ENCODE measurements at regions not wholly inside any gene's neighbourhood (a gene's known extent, or its start where the extent isn't known, plus 50 kb on each side); places are given as distances from the start of the nearest gene placed in this dataset.

GRCh38 chr3:18720543-18720942, 295.4 kb upstream of the SATB1 start:
- TF ChIP-seq CTCF (conservative IDR thresholded peaks at IDR 0.05) (no peak), EZH2 (IDR thresholded peaks at IDR 0.05; ENCODE audit: low read depth) (no peak)
- no peaks in the 10 kb centered on the region for H3K27me3 ChIP-seq (ENCODE audit: insufficient read depth, low read depth)
- intact Hi-C loops (cut with micrococcal nuclease; ENCODE audit: unreplicated experiment): no loop called here
- no peaks in the 10 kb centered on the region for H3K79me2 ChIP-seq (ENCODE audit: low read depth)
- BruUV-seq (replicated peaks): no TSS peak
- H3K4me1 ChIP-seq (replicated peaks; ENCODE audit: insufficient read depth): no peaks in the 10 kb centered on the region
- H3K9me3 ChIP-seq (ENCODE audit: insufficient read depth, low read depth): no peaks in the 10 kb centered on the region
- ChIA-PET POLR2A (ENCODE audit: unreplicated experiment) (no interaction called here), CTCF (interaction anchor here (0.8 kb wide), 1 partner anchor 34 kb away, joined by 5 read pairs; no protein-coding TSS in a partner anchor)
- H4K20me1 ChIP-seq (ENCODE audit: insufficient read depth): no peaks in the 10 kb centered on the region
- no peak for DNase-seq
- no peaks in the 10 kb centered on the region for H3F3A ChIP-seq (ENCODE audit: insufficient read depth, low read depth)
- H2AFZ ChIP-seq: no peak overlapping the region
- H3K4me3 ChIP-seq: no peak overlapping the region
- no peaks in the 10 kb centered on the region for H3K9me2 ChIP-seq (ENCODE audit: insufficient read depth)
- H3K36me3 ChIP-seq (ENCODE audit: low read depth): no peaks in the 10 kb centered on the region
- H3K27ac ChIP-seq: no peak overlapping the region
- no peak overlapping the region for H3K4me2 ChIP-seq

DNA sequence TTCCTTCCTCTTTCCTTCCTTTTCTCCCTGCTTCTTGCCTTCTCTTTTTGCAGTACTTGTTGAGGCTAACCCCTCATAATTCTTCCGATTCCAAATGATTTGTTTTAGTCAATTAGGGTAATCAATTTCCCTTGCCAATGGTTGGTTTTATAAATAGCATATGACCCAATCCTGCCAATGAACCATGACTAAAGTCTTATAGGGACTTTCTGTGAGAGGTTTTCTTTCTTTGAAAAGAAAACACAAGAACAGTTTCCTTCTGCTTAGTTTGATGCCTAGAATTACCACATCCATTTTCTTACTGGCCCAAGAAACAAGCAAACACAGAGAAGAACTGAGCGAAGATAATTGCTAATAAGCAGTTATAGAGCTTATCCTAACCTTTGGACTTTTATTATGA, 292.5 kb upstream of the SATB1 start:
- H3K9me2 ChIP-seq (ENCODE audit: insufficient read depth): no peaks in the 10 kb centered on the region
- TF ChIP-seq CTCF (conservative IDR thresholded peaks at IDR 0.05): no peak
- TF ChIP-seq EZH2 (IDR thresholded peaks at IDR 0.05; ENCODE audit: low read depth): no peak
- H3K4me3 ChIP-seq: no peak overlapping the region
- H3K9me3 ChIP-seq (ENCODE audit: insufficient read depth, low read depth): no peaks in the 10 kb centered on the region
- no peaks in the 10 kb centered on the region for H3K4me1 ChIP-seq (replicated peaks; ENCODE audit: insufficient read depth)
- intact Hi-C loops (cut with micrococcal nuclease; ENCODE audit: unreplicated experiment): no loop called here
- no TSS peak for BruUV-seq (replicated peaks)
- no peaks in the 10 kb centered on the region for H3K27me3 ChIP-seq (ENCODE audit: insufficient read depth, low read depth)
- ChIA-PET POLR2A (ENCODE audit: unreplicated experiment) (no interaction called here), CTCF (interaction anchor here (0.6 kb wide), 1 partner anchor 23 kb away, joined by 3 read pairs; no protein-coding TSS in a partner anchor)
- no peak overlapping the region for H2AFZ ChIP-seq
- no peak overlapping the region for H3K4me2 ChIP-seq
- no peaks in the 10 kb centered on the region for H3F3A ChIP-seq (ENCODE audit: insufficient read depth, low read depth)
- H3K36me3 ChIP-seq (ENCODE audit: low read depth): no peaks in the 10 kb centered on the region
- no peak overlapping the region for H3K27ac ChIP-seq
- no peaks in the 10 kb centered on the region for H4K20me1 ChIP-seq (ENCODE audit: insufficient read depth)
- H3K79me2 ChIP-seq (ENCODE audit: low read depth): no peaks in the 10 kb centered on the region
- DNase-seq: no peak

GRCh38 chr3:18716821-18717220, 291.7 kb upstream of the SATB1 start:
- ChIA-PET CTCF (no interaction called here), POLR2A (ENCODE audit: unreplicated experiment) (no interaction called here)
- H3K79me2 ChIP-seq (ENCODE audit: low read depth): no peaks in the 10 kb centered on the region
- no peaks in the 10 kb centered on the region for H4K20me1 ChIP-seq (ENCODE audit: insufficient read depth)
- H3F3A ChIP-seq (ENCODE audit: insufficient read depth, low read depth): no peaks in the 10 kb centered on the region
- intact Hi-C loops (cut with micrococcal nuclease; ENCODE audit: unreplicated experiment): no loop called here
- no peaks in the 10 kb centered on the region for H3K9me2 ChIP-seq (ENCODE audit: insufficient read depth)
- H3K27me3 ChIP-seq (ENCODE audit: insufficient read depth, low read depth): no peaks in the 10 kb centered on the region
- DNase-seq: no peak
- H3K36me3 ChIP-seq (ENCODE audit: low read depth): no peaks in the 10 kb centered on the region
- no peak overlapping the region for H2AFZ ChIP-seq
- H3K4me3 ChIP-seq: no peak overlapping the region
- no peaks in the 10 kb centered on the region for H3K4me1 ChIP-seq (replicated peaks; ENCODE audit: insufficient read depth)
- no peaks in the 10 kb centered on the region for H3K9me3 ChIP-seq (ENCODE audit: insufficient read depth, low read depth)
- TF ChIP-seq EZH2 (IDR thresholded peaks at IDR 0.05; ENCODE audit: low read depth): no peak
- no peak for TF ChIP-seq CTCF (conservative IDR thresholded peaks at IDR 0.05)
- H3K4me2 ChIP-seq: no peak overlapping the region
- no TSS peak for BruUV-seq (replicated peaks)
- H3K27ac ChIP-seq: no peak overlapping the region
